Neural progenitor cell (in vitro differentiated cells): ENCODE measurements at regions not wholly inside any gene's neighbourhood (a gene's known extent, or its start where the extent isn't known, plus 50 kb on each side); places are given as distances from the start of the nearest gene placed in this dataset.

Source experiments
- CTCF ChIP-seq: fragments of 200-600 bp; sonication (generic); IDR thresholded peaks from 2 replicates; pipeline ENCODE4 v1.5.1; 2017; ENCODE audit warnings: antibody characterized with exemption, mild to moderate bottlenecking
- EZH2phosphoT487 ChIP-seq: fragments of 200-600 bp; sonication (generic); IDR thresholded peaks from 2 replicates; pipeline ENCODE4 v1.6.1; 2017; ENCODE audit warnings: antibody characterized with exemption

GRCh38 chr1:37153116-37154100 is 119.1 kb upstream of the GRIK3 start:
- TF ChIP-seq CTCF (no peak), EZH2phosphoT487 (no peak)
